WI38 (cell line): ENCODE measurements at regions not wholly inside any gene's neighbourhood (a gene's known extent, or its start where the extent isn't known, plus 50 kb on each side); places are given as distances from the start of the nearest gene placed in this dataset.

Source experiments
- H3K4me3 ChIP-seq: 2 replicates; pipeline ENCODE4 v1.5.1; 2011; ENCODE audit warnings: low read depth, mild to moderate bottlenecking, control low read depth, low read length
- CTCF ChIP-seq: IDR thresholded peaks from 2 replicates; pipeline ENCODE4 v1.5.1; 2012; ENCODE audit warnings: low read depth, mild to moderate bottlenecking, control low read depth, low read length

DNA sequence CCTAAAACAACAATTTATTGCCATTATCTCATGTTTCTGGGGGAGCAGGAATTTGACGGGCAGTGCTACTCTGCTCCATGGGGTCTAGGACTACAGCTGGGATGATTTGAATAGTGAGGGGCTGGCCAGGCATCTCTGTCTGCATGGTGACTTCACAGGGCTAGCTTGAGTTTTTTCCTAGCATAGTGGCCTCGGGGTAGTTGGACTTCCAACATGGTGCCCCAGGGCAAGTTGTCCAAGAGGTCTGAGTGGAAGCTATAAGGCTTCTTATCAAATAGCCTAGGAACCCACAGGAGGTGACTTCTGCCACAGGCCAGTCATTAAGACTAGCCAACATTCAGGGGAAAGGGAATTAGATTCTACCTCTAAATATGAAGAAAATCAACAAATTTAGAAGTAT lies 92.0 kb upstream of the WLS start:
- TF ChIP-seq CTCF = no peak
- no peak overlapping the region for H3K4me3 ChIP-seq

DNA sequence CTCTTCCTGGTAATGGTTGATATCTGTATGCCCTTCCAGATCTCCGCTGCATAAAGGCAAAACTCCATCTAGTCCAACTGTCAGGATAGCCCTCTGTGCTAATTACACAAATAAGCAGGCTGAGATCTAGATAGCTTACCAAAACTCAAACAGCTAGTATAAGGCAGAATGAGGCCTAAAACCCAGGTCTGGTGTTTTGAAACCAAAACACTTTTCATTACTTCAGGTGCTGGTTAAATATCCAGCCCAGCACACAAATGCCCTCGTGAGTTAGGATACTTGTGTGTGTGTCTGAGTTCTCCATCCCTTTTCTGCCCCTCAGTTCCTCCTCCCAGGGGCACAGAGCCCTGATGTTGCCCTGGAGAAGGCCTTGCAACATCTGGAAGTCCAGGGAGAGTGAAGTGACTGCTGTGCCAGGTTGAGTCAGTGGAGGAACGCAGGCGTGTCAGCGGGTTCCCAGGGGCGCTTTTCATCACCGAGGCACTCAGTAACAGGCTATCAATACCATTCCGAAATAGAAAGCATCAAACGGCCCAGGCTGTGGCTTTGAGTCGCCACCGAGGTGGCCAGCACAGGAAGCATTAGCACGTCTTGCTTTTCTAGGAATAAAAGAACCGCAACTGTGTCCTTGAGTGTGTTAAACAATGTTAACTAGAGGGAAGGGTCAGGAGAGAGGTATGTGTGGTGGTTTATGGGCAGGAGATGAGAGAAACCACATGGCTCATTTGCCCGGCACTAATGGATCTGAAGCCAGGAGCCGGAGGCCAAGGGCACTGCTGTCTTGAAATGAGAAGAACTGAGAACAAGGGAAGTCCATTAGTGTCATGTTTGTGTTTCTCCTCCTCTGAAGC lies 90.7 kb upstream of the WLS start:
- H3K4me3 ChIP-seq = no peak overlapping the region
- TF ChIP-seq CTCF = no peak

DNA sequence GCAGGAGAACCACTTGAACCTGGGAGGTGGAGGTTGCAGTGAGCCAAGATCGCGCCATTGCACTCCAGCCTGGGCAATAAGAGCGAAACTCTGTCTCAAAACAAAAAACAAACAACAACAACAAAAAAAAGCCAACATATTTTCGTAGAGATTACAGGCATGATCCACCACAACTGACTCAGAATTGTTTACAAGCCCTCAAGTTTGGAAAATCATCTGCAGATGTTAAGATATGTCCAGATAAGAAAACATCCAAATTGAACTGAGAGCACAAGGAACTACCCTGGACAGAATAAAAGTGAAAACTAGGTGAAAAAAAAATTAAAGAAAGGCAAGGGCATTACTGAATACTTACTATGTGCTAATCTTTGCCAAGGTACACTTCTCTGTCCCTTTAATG lies 89.8 kb upstream of the WLS start:
- TF ChIP-seq CTCF = no peak
- H3K4me3 ChIP-seq = no peak overlapping the region

- peak; percentile 45 for TF ChIP-seq CTCF
- no peak overlapping the region for H3K4me3 ChIP-seq
These were observed 88.9 kb upstream of the WLS start for GRCh38 chr1:68321084-68321685.

- no peak for TF ChIP-seq CTCF
- no peak overlapping the region for H3K4me3 ChIP-seq
These were observed 88.0 kb upstream of the WLS start for GRCh38 chr1:68320349-68320748.

GRCh38 chr1:68319907-68320306 lies 87.6 kb upstream of the WLS start:
- H3K4me3 ChIP-seq = no peak overlapping the region
- TF ChIP-seq CTCF = no peak

- no peak overlapping the region for H3K4me3 ChIP-seq
- no peak for TF ChIP-seq CTCF
These were observed 85.2 kb upstream of the WLS start for GRCh38 chr1:68317543-68317942.
